ENCODE measurements at regions not wholly inside any gene's neighbourhood (a gene's known extent, or its start where the extent isn't known, plus 50 kb on each side); places are given as distances from the start of the nearest gene placed in this dataset.
"Not testable (repeated sequence)": the region's sequence is repeated elsewhere in the genome, so short reads cannot be mapped to it uniquely, and the experiment has no call there.

DNA sequence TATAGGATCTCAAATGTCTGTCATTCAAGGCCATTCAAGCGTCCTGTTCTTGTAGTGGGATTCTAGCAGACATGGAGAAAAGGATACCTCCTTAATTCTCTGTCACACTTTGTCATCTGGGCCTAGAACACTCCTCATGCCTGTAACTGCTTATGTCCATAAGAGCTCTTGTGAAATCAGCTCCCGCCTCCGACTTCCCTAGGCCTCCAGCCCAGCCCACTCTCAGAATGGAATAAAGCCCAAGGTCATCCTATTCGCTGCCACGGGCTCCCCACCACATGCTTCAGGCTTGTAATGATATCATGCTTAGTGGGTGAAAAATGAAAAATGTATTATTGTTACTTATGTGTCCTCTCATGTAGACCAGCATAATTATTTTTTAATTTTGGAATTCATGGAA lies 632.5 kb downstream of the ISL1 start:
- no peak for DNase-seq (ENCODE audit: low read depth)

DNA sequence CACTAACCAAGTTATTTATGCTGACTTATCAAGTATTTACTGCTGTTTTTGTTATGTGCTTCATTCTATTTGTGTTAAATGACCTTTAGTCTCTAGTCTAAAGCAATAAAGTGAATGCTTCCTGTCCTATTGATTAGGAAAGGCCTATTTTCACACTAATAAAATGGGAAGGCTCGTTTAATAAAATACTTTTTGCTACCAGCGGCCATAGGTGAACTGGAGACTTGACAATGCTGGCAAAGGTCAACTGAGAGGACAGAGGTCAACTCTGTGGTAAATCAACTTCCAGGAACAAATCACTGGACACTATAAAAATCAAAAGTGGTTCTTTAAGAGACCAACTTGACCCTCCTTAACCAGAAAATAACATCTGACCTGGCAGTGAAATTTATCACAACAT lies 634.3 kb downstream of the ISL1 start:
- DNase-seq (ENCODE audit: low read depth), result no peak

DNA sequence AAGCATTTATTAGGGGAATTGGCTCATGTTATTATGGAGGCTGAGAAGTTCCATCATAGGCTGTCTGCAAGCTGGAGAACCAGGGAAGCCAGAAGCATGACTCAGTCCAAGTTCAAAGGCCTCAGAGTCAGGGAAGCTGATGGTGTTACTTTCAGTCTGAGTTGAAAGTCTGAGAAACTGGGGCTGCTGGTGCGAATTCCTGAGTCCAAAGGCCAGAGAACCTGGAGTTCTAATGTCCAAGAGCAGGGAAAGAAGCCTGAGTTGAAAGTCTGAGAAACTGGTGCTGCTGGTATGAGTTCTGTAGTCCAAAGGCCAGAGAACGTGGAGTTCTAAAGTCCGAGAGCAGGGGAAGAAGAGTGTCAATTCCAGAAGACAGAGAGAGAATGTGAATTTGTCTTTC lies 641.1 kb downstream of the ISL1 start:
- DNase-seq (ENCODE audit: low read depth), result no peak

DNA sequence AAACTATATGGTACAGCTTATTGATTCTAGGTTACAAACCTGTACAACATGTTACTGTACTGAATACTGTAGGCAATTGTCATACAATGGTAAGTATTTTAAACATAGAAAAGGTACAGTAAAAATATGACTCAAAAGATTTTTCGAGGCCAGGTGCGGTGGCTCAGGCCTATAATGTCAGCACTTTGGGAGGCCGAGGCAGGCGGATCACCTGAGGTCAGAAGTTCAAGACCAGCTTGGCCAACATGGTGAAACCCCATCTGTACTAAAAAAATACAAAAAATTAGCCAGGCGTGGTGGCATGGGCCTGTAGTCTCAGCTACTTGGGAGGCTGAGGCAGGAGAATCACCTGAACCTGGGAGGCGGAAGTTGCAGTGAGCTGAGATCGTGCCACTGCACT lies 646.6 kb downstream of the ISL1 start:
- not testable (repeated sequence) for DNase-seq (ENCODE audit: low read depth)

DNA sequence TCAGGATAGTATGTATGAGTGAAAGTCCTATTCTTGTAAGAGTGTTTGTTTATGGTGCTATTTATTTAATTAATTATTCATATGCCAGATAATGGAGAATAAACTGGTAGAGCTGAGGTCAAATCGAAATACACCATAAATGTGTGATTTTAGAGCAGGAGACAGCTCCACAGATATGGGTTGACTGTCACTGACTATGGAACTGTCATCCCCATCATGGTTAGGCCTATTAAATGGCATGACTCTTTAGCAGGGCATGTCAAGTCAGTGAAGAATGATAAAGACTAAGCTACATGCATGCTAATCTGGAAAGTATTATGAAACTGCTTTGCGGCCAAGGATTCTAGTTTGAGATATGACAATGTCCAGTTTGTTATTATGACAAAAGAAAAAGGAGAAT lies 658.6 kb downstream of the ISL1 start:
- no peak for DNase-seq (ENCODE audit: low read depth)

DNA sequence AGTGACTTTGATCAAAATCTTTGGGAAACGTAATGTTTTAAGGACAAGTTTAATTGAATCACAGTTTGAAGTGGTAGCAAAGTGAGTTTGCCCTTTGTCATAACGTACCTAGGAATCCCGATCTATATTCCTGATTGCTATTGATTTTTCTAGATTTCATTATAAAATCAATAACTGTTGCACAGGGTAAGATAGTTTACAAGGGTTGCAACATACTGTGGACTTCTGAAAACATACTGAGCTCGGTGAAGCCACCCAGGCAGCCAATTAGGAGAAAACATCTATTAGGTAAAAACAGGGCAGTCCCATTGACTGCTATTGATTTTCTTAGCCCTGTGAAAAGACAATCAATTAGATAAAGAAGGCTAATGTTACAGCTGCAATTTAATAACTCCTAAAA lies 659.9 kb downstream of the ISL1 start:
- DNase-seq (ENCODE audit: low read depth), result no peak

DNA sequence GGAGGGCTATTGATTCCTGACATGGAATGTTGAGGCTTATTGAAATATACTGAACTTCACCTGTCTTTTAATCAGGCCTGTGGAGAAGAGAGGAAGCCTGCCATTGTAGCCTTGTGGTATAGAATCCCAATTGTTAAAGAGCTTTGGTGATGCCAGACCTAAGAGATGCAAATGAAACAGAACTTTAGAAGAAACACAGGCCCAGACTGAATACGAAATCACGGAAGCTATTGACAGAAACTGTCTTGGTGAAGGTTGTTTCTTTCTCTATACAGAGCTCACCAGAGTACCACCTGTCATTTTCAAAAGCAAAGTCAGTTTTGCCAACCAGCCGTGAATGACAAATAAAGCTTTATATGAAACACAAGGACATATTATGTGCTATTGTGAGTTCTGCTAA lies 660.3 kb downstream of the ISL1 start:
- DNase-seq (ENCODE audit: low read depth), result no peak

DNA sequence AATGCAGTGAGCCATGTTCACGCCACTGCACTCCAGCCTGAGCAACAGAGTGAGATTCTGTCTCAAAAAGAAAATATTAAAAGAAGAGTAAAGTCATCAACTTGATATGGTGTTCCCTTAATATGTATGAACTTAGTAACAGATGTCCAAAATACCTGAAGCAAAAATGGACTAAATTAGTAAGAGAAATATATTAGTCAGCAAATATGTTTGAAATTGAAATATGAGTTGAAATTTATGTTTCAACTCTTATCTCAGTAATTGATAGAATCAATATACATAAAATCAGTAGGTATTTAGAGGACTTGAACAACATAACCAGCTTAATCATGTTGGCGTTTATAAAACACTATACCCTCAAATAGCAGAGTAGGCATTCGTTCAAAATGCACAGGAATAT lies 668.5 kb downstream of the ISL1 start:
- DNase-seq (ENCODE audit: low read depth), result no peak

DNA sequence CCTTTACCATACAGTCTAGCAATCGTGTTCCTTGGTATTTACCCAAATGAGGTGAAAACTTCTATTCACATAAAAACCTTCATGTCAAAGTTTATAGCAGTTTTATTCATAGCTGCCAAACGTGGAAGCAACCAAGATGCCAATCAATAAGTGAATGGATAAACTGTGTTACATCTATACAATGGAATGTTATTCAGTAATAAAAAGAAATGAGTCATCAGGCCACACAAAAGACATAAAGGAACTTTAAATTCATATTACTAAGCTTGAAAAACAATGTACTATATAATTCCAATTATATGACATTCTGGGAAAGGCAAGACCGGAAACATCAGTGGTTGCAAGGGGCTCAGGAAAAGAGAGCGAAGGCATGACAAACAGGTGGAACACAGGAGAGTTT lies 679.9 kb downstream of the ISL1 start:
- DNase-seq (ENCODE audit: low read depth), result no peak

DNA sequence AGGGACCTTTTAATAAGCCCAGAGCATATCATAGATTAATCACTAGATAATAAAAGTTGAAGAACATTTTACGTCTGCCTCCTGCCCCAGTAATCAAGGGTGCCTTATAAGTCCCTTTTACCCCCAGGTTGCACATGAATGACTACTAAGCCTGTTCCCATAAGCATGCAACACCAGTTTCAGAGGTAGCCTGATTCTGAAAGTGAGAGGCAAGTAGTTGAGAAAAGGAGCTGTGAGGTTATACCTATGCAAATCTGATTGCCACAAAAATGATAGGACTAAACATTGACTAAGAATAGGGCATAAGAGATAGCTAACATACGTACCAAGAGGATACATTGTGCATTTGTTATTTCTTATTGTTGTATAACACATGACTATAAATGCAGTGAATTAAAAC lies 681.9 kb downstream of the ISL1 start:
- DNase-seq (ENCODE audit: low read depth), result no peak

DNA sequence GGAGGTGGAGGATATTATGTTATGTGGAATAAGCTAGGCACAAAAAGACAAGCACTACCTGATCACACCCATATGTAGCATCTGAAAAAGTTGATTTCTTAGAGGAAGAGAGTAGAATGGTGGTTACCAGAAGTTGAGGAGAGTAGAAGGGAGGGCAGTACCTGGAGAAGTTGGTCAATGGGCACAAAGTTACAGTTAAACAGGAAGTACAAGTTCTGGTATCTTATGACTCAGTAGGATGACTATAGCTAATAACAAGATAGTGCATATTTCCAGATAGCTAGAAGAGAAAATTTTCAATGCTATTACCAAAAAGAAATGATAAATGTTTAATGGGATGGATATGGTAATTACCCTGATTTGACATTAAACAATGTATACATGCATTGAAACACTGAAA lies 686.7 kb downstream of the ISL1 start:
- DNase-seq (ENCODE audit: low read depth), result no peak

DNA sequence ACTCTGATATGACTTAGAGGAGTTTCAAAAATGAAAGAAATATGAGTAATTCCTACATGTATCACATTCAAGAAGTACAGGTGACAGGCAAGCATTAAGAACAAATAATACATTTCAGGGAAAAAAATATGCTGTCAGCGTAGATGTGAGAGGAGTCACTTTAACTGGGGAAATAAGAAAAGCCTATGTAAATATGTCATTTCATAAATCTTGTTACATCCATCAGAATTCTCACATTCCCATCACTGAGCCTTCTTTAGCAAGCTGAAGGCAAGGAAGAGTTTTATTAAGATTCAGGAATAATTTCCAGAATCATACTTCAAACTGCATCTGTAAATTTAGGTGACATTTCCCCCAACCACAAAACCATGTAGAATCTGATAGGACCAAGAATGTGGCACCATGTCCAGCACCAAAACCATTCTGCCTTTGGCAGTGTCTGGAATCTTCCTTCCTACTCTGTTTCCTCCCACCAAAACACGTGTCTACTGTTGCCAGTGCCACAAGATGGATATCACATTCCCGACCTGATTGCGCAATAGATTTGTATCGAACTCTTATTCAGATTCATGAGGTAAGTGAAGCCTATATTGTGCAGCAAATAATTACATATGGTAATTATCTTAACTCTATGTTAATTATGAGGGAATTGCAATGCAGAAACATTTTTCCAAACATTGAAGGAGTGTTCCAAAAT lies 690.9 kb downstream of the ISL1 start:
- DNase-seq (ENCODE audit: low read depth), result no peak

DNA sequence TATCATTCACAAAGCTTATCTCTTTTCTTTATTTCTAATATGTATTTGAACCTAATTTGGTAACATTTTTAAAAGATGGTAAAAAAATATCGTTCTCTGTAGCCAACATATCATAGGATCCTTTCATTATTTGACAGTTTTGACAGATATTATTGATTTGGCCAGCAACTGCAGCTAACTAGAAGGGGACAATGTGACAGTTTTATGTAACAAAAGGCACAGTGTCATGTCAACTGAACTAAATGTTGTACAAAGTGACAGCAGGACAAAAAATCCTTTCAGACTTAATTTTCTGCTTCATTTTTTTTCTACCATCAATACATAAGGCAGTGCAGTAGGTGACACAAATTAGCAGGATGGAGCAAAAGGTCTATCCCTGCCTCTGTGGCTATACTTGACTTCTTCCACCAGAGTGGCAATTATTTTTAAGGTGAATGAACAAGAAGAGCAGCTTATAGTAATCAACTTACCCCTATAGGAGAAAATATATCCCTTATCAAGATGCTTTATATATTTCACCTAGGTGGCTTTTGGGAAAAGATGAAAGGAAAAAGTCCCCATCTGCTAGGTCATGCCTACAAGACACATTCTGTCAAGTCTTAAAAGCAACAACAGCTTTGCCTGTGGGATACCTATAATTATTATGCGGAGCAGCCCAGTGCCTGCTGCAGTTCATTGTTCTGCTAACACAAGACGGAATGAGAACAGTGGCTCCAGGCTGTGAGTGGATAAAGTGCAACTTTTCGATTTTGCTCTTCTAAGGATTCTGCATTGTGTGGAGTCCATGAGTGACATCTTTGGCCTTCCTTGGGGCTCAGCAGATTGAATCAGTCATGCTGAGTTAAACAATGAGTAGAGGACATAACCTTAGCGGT lies 694.9 kb downstream of the ISL1 start:
- DNase-seq (ENCODE audit: low read depth), result no peak

DNA sequence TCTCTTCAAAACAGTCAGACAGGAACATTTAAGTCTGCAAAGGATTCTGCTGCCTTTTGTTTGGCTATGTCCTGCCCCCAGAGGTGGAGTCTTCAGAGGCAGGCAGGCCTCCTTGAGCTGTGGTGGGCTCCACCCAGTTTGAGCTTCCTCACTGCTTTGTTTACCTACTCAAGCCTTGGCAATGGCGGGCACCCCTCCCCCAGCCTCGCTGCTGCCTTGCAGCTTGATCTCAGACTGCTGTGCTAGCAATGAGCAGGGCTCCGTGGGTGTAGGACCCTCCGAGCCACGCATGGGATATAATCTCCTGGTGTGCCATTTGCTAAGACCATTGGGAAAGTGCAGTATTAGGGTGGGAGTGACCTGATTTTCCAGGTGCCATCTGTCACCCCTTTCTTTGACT lies 685.4 kb upstream of the ITGA1 start:
- not testable (repeated sequence) for DNase-seq (ENCODE audit: low read depth)

DNA sequence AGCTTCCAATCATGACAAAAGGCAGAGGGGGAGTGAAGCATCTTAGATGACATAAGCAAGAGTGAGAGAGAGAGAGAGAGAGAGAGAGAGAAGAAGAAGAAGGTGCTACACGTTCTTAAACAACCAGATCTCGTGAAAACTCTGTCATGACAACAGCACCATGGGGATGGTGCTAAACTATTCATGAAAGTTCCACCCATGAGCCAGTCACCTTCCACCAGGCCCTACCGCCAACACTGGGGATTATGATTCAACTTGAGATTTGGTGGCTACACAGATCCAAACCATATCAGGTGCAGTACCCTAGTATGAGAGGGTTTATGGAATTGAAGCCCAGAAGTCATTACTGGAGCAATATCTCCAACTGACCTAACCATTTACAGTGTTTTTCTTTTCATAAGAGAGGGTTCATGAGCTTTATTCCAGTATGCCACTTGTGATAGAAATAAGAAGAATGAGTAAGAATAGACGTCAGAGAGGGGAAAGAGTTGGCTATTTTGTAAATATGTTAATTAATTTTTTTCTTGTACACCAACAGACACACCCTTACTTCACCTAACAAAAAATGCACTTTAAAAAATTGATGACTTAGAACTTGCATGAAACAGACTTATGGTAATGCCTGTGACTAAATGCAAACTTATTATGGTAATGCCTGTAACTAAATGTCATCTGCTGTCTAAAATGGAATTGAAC lies 680.4 kb upstream of the ITGA1 start:
- DNase-seq (ENCODE audit: low read depth), result no peak

DNA sequence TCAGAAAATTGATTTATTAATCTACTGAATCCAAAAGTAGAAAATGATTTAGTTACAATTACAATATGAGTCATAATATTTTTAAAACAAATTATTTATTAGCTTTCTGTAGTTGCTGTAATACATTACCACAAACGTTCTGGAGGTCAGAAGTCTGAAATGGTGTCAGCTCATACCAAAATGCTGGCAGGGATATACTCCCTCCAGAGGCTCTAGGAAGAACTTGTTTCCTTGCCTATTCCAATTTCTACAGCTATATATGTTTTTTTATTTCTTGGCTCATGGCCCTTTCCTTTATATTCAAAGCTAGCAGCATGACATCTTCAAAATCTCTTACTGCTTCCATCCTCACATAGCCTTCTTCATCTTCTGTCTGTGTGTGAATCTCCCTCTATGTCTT lies 667.9 kb upstream of the ITGA1 start:
- no peak for DNase-seq (ENCODE audit: low read depth)

DNA sequence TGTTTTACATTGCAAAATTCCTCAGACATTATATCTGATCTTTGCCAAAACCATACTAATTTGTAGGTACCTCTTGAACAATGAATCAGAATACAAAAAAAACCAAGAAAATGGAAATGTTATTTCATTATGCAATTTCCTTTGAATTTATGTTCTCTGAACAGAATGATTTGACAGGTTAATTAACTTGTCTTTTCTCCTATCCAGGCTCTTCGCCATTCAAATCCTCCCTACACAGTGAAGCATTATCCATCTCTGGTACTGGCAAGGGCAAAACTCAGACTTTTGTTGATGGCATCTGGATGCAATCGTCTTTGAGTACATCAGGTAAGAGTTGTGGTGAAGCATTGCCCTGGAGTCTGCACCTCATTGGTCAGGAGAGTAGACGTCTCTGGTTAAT lies 655.7 kb upstream of the ITGA1 start:
- DNase-seq (ENCODE audit: low read depth), result no peak

DNA sequence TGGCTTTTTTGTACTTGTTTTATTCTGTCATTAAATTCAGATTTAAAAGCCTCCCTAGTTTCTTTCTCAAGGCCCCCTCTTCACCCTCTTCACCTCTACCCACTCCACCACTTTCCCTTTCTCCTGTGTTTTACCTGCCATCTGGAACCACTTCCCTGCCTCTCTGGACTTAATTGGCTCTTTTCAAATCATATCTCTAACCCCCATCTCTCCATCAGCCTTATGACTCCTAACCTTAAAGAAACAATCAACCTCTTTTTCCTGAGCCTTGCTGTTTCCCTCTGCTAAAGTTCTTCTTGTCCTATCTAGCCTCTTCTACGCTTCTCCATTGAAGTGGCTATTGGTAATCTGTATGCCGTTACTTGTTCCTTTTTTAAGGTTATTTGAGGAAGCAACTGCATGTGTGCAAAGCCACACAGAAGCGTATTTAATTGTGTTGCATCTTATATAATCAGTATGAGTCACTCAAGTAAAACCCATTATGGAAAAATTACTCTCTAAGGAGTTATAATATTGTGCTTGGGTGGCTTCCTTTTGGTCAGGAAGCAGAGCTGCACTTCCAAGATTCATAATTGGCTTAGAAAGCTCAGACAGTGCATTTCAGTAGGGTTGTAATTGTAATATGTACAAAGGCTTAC lies 653.6 kb upstream of the ITGA1 start:
- no peak for DNase-seq (ENCODE audit: low read depth)

DNA sequence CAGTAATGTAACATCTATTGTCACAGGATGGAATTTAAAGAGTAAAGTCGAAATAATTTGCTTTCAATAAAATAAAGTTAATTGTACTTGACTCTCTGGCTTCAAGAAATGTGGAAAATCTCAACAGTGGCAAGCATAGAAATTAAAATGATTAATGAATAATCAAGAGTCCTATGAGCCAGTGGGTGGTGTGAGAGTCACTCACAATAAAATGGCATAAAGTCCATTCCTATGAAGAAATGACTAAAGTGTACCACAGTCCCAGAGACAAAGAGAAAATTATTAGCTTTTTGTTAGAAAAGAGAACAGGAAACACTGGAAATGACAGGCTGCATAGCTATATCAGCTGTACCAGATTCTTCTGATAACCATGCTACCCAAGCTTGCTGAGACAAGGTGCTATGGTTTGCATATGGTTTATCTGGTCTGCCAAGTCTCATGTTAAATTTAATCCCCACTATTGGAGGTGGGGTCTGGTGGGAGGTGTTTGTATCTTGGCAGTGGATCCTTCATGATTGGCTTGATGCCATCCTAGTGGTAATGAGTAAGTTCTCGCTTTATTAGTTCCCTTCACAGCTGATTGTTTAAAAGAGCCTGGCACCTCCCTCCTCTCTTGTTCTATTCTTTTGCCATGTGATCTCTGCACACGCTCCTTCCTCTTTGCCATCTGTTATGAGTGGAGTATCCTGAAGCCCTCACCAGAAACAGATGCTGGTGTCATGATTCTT lies 647.7 kb upstream of the ITGA1 start:
- DNase-seq (ENCODE audit: low read depth), result no peak

DNA sequence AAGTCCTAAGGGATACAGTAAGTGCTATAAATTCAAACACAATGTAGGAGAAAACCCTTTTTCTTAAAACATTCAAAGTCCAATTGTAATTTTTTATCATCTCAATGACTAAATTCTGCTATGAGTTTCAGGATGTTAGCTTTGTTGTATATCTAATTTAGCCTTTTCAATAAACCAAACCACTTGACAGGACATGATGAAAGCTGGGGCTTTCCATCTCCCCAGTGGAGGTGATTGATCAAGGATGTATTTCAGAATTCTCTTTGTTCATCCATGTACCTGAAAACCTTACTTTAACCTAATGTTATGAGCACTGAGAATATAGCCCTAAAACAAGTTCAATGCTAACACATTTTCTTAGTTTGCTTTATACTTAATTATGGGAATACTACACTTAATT lies 639.0 kb upstream of the ITGA1 start:
- no peak for DNase-seq (ENCODE audit: low read depth)

DNA sequence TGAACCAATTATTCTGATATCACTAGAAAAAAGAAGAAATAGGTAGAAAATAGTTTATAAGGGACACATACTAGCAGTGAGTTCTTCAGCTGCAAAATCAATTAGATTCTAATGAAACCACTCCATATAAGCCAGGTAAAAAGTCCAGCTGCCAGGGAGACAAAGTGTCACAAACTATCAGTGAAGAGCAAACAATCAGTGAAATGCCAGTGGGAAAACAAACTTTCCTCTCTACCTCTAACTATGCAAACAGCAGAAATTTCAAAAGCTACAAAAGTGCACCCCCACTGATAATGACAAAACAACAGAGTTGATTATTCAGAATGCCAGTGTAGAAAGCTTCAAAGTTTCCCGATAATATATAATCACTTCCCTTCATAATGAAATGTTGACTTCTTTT lies 637.2 kb upstream of the ITGA1 start:
- no peak for DNase-seq (ENCODE audit: low read depth)

DNA sequence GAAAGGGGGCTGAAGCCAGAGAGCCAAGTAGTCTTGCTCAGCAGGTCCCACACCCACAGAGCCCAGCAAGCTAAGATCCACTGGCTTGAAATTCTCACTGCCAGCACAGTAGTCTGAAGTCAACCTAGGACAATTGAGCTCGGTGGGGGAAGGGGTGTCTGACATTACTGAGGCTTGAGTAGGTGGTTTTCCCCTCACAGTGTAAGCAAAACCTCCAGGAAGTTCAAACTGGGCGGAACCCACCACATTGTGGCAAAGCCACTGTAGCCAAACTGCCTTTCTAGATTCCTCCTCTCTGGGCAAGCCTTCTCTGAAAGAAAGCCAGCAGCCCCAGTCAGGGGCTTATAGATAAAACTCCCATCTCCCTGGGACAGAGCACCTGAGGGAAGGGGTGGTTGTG lies 630.9 kb upstream of the ITGA1 start:
- DNase-seq (ENCODE audit: low read depth), result not testable (repeated sequence)
